Activated T-helper 2 cell treated with anti-CD3 and anti-CD28 coated beads, Interferon-gamma antibody, Interleukin-2, Interleukin-4, amounts not matched to agents 10 μg/mL and 5 μg/mL and 100 μg/mL, durations not matched to agents 14 hours and 24 hours and 36 hours (primary cell): ENCODE measurements at regions not wholly inside any gene's neighbourhood (a gene's known extent, or its start where the extent isn't known, plus 50 kb on each side); places are given as distances from the start of the nearest gene placed in this dataset.

Experiments used
- DNase-seq: peaks from one replicate; pipeline ENCODE4 v3.0.0; 2021; ENCODE audit warnings: low spot score
- H3K27ac Mint-ChIP-seq: one replicate; pipeline ENCODE4 v1.8.0; 2021; ENCODE audit warnings: mixed read lengths
- H3K27me3 Mint-ChIP-seq: one replicate; pipeline ENCODE4 v1.8.0; 2021; ENCODE audit warnings: low read depth, mixed read lengths
- H3K36me3 Mint-ChIP-seq: one replicate; pipeline ENCODE4 v1.8.0; 2021; ENCODE audit warnings: low read depth, mixed read lengths
- H3K4me1 Mint-ChIP-seq: one replicate; pipeline ENCODE4 v1.8.0; 2021; ENCODE audit warnings: low read depth, mixed read lengths
- H3K4me3 Mint-ChIP-seq: one replicate; pipeline ENCODE4 v1.8.0; 2021; ENCODE audit warnings: low read depth, mild to moderate bottlenecking, moderate library complexity, mixed read lengths
- H3K9me3 Mint-ChIP-seq: one replicate; pipeline ENCODE4 v1.8.0; 2021; ENCODE audit warnings: mixed read lengths
- intact Hi-C: fragments of 100-400 bp; cut with micrococcal nuclease; formaldehyde crosslinking; loops from one replicate; pipeline ENCODE4 v1.15.1; 2023

GRCh38 chr2:217639481-217639880, 363.3 kb downstream of the TNS1 start:
- intact Hi-C loops = no loop called here
- Mint-ChIP-seq H3K4me3 (no peak overlapping the region), H3K4me1 (no peaks in the 10 kb centered on the region), H3K27me3 (no peaks in the 10 kb centered on the region), H3K9me3 (no peaks in the 10 kb centered on the region), H3K27ac (no peak overlapping the region), H3K36me3 (no peaks in the 10 kb centered on the region)
- DNase-seq = no peak

GRCh38 chr2:217638533-217638932, 364.3 kb downstream of the TNS1 start:
- H3K27ac Mint-ChIP-seq = no peak overlapping the region
- no peak for DNase-seq
- no peaks in the 10 kb centered on the region for H3K36me3 Mint-ChIP-seq
- intact Hi-C loops = no loop called here
- no peaks in the 10 kb centered on the region for H3K27me3 Mint-ChIP-seq
- no peaks in the 10 kb centered on the region for H3K9me3 Mint-ChIP-seq
- H3K4me3 Mint-ChIP-seq = no peak overlapping the region
- H3K4me1 Mint-ChIP-seq = no peaks in the 10 kb centered on the region

GRCh38 chr2:217638031-217638430, 364.8 kb downstream of the TNS1 start:
- Mint-ChIP-seq H3K4me3 (no peak overlapping the region), H3K27ac (no peak overlapping the region), H3K27me3 (no peaks in the 10 kb centered on the region), H3K4me1 (no peaks in the 10 kb centered on the region), H3K36me3 (no peaks in the 10 kb centered on the region), H3K9me3 (no peaks in the 10 kb centered on the region)
- intact Hi-C loops = no loop called here
- DNase-seq = no peak

GRCh38 chr2:217636991-217637561, 365.7 kb downstream of the TNS1 start:
- no peaks in the 10 kb centered on the region for H3K9me3 Mint-ChIP-seq
- intact Hi-C loops = no loop called here
- H3K27me3 Mint-ChIP-seq = no peaks in the 10 kb centered on the region
- H3K4me3 Mint-ChIP-seq = no peak overlapping the region
- no peak for DNase-seq
- H3K27ac Mint-ChIP-seq = no peak overlapping the region
- H3K4me1 Mint-ChIP-seq = no peaks in the 10 kb centered on the region
- H3K36me3 Mint-ChIP-seq = no peaks in the 10 kb centered on the region

GRCh38 chr2:217636578-217636977, 366.2 kb downstream of the TNS1 start:
- H3K36me3 Mint-ChIP-seq = no peaks in the 10 kb centered on the region
- DNase-seq = no peak
- no peaks in the 10 kb centered on the region for H3K9me3 Mint-ChIP-seq
- H3K27ac Mint-ChIP-seq = no peak overlapping the region
- no peaks in the 10 kb centered on the region for H3K4me1 Mint-ChIP-seq
- intact Hi-C loops = no loop called here
- H3K27me3 Mint-ChIP-seq = no peaks in the 10 kb centered on the region
- H3K4me3 Mint-ChIP-seq = no peak overlapping the region

- Mint-ChIP-seq H3K27ac (no peak overlapping the region), H3K36me3 (no peaks in the 10 kb centered on the region), H3K4me3 (no peak overlapping the region), H3K9me3 (no peaks in the 10 kb centered on the region), H3K4me1 (no peaks in the 10 kb centered on the region), H3K27me3 (peaks cover 1% of the 10 kb centered on the region)
- no peak for DNase-seq
- intact Hi-C loops = no loop called here
Measured at GRCh38 chr2:217634871-217635270, 367.9 kb downstream of the TNS1 start.

- Mint-ChIP-seq H3K4me1 (no peaks in the 10 kb centered on the region), H3K9me3 (no peaks in the 10 kb centered on the region), H3K36me3 (no peaks in the 10 kb centered on the region), H3K27ac (no peak overlapping the region), H3K27me3 (peaks cover 1% of the 10 kb centered on the region), H3K4me3 (no peak overlapping the region)
- intact Hi-C loops = no loop called here
- no peak for DNase-seq
Measured at GRCh38 chr2:217632043-217632442, 370.8 kb downstream of the TNS1 start.

- peaks cover 1% of the 10 kb centered on the region for H3K27me3 Mint-ChIP-seq
- intact Hi-C loops = no loop called here
- H3K9me3 Mint-ChIP-seq = no peaks in the 10 kb centered on the region
- no peaks in the 10 kb centered on the region for H3K36me3 Mint-ChIP-seq
- no peak overlapping the region for H3K27ac Mint-ChIP-seq
- no peak overlapping the region for H3K4me3 Mint-ChIP-seq
- DNase-seq = no peak
- no peaks in the 10 kb centered on the region for H3K4me1 Mint-ChIP-seq
Measured at GRCh38 chr2:217631115-217631514, 371.7 kb downstream of the TNS1 start.

GRCh38 chr2:217629347-217629746, 373.4 kb downstream of the TNS1 start:
- H3K36me3 Mint-ChIP-seq = no peaks in the 10 kb centered on the region
- H3K27ac Mint-ChIP-seq = no peak overlapping the region
- intact Hi-C loops = no loop called here
- no peak for DNase-seq
- peaks cover 1% of the 10 kb centered on the region for H3K27me3 Mint-ChIP-seq
- no peak overlapping the region for H3K4me3 Mint-ChIP-seq
- H3K9me3 Mint-ChIP-seq = no peaks in the 10 kb centered on the region
- no peaks in the 10 kb centered on the region for H3K4me1 Mint-ChIP-seq

- no peak overlapping the region for H3K4me3 Mint-ChIP-seq
- no peak overlapping the region for H3K27ac Mint-ChIP-seq
- no peak for DNase-seq
- no peaks in the 10 kb centered on the region for H3K36me3 Mint-ChIP-seq
- H3K27me3 Mint-ChIP-seq = peaks cover 1% of the 10 kb centered on the region
- no peaks in the 10 kb centered on the region for H3K4me1 Mint-ChIP-seq
- H3K9me3 Mint-ChIP-seq = no peaks in the 10 kb centered on the region
- intact Hi-C loops = no loop called here
Measured at GRCh38 chr2:217628061-217628460, 374.7 kb downstream of the TNS1 start.

GRCh38 chr2:217626926-217627325, 375.9 kb downstream of the TNS1 start:
- Mint-ChIP-seq H3K27ac (no peak overlapping the region), H3K27me3 (peaks cover 1% of the 10 kb centered on the region), H3K36me3 (no peaks in the 10 kb centered on the region), H3K4me3 (no peak overlapping the region), H3K9me3 (no peaks in the 10 kb centered on the region), H3K4me1 (no peaks in the 10 kb centered on the region)
- intact Hi-C loops = no loop called here
- DNase-seq = no peak

- no peak overlapping the region for H3K4me3 Mint-ChIP-seq
- no peaks in the 10 kb centered on the region for H3K4me1 Mint-ChIP-seq
- no peaks in the 10 kb centered on the region for H3K36me3 Mint-ChIP-seq
- no peak overlapping the region for H3K27ac Mint-ChIP-seq
- peaks cover 1% of the 10 kb centered on the region for H3K27me3 Mint-ChIP-seq
- intact Hi-C loops = no loop called here
- no peak for DNase-seq
- H3K9me3 Mint-ChIP-seq = no peaks in the 10 kb centered on the region
Measured at GRCh38 chr2:217625557-217626169, 377.1 kb downstream of the TNS1 start.

GRCh38 chr2:217623281-217623912, 379.4 kb downstream of the TNS1 start:
- no peak overlapping the region for H3K27ac Mint-ChIP-seq
- no peak for DNase-seq
- no peaks in the 10 kb centered on the region for H3K36me3 Mint-ChIP-seq
- intact Hi-C loops = no loop called here
- no peaks in the 10 kb centered on the region for H3K9me3 Mint-ChIP-seq
- no peaks in the 10 kb centered on the region for H3K4me1 Mint-ChIP-seq
- peaks cover 1% of the 10 kb centered on the region for H3K27me3 Mint-ChIP-seq
- no peak overlapping the region for H3K4me3 Mint-ChIP-seq
